HepG2 (cell line): ENCODE measurements at regions not wholly inside any gene's neighbourhood (a gene's known extent, or its start where the extent isn't known, plus 50 kb on each side); places are given as distances from the start of the nearest gene placed in this dataset.

Source experiments
- ATAC-seq: fragments of 200-7000 bp; cut with Tn5 transposase; 3 replicates; pipeline ENCODE4 v1.9.1; 2020; ENCODE audit warnings: mild to moderate bottlenecking, moderate library complexity
- BruUV-seq: library from RNA; stranded (reverse); fragments of 400-500 nt; replicated peaks from 2 replicates; lab custom pipeline; 2021; lab: Mats Ljungman, UMichigan
- CTCF ChIA-PET: fragments of 300-600 bp; formaldehyde crosslinking; extraction: SDS; loops from one replicate; lab custom pipeline; 2021; ENCODE audit warnings: low total read pairs, inconsistent platforms, low intra/inter-chr PET ratio; lab: Yijun Ruan, JAX
- POLR2A ChIA-PET: fragments of 350-600 bp; sonication (Branson Sonifier 250); formaldehyde crosslinking; loops from one replicate; lab custom pipeline; 2020; ENCODE audit warnings: antibody characterized with exemption, inconsistent platforms; lab: Yijun Ruan, JAX
- DNase-seq: peaks from one replicate; pipeline ENCODE4 v3.0.0-alpha.2; 2015; ENCODE audit warnings: low spot score
- FAIRE-seq: peaks from 3 replicates; lab custom pipeline; 2011; peaks lifted over from hg19 to GRCh38; lab: Jason Lieb, UNC
- H2AFZ ChIP-seq: one replicate; pipeline ENCODE4 v1.6.1; 2011; ENCODE audit warnings: low read length, inconsistent platforms
- H3K27ac ChIP-seq: fragments of 300-600 bp; 3 replicates; pipeline ENCODE4 v1.8.0; 2011; ENCODE audit warnings: mixed run types, mild to moderate bottlenecking, mixed read lengths, low read length, inconsistent platforms; ENCODE audit not compliant: insufficient read depth; ENCODE audit errors: extremely low read length
- H3K27me3 ChIP-seq, 2 experiments: fragments of 200-600 bp in 1 of 2; 2 replicates in 1 of 2; 3 replicates in 1 of 2; pipeline versions ENCODE4 v1.6.0 to v1.8.0; 2011; ENCODE audit warnings: low read length in 2 of 2, mild to moderate bottlenecking in 2 of 2, moderate library complexity in 2 of 2, inconsistent platforms in 1 of 2; ENCODE audit not compliant: insufficient read depth in 2 of 2, control insufficient read depth in 1 of 2
- H3K36me3 ChIP-seq, 2 experiments: fragments of 200-600 bp in 1 of 2; replicated peaks in 1 of 2; 2 replicates in 1 of 2; 3 replicates in 1 of 2; pipeline versions ENCODE4 v1.5.1 to v1.8.0; 2011; ENCODE audit warnings: low read length in 2 of 2, inconsistent platforms in 1 of 2; ENCODE audit not compliant: insufficient read depth in 2 of 2, control insufficient read depth in 1 of 2
- H3K4me1 ChIP-seq: 2 replicates; pipeline ENCODE4 v1.5.1; 2012; ENCODE audit warnings: low read length, inconsistent platforms; ENCODE audit not compliant: insufficient read depth
- H3K4me2 ChIP-seq: 2 replicates; pipeline ENCODE4 v1.6.0; 2011; ENCODE audit warnings: low read depth, low read length, inconsistent platforms
- H3K4me3 ChIP-seq, 3 experiments: fragments of 200-600 bp in 1 of 3; sonication (generic), shearing (Covaris generic) in 1 of 3; replicated peaks in 1 of 3; 2 replicates each; pipeline ENCODE4 v1.5.1; 2011 to 2016; ENCODE audit warnings: low read length in 3 of 3, inconsistent platforms in 2 of 3, low read depth in 2 of 3, mild to moderate bottlenecking in 2 of 3, control low read depth in 1 of 3, mixed read lengths in 1 of 3; ENCODE audit not compliant: insufficient read depth in 1 of 3
- H3K79me2 ChIP-seq: one replicate; pipeline ENCODE4 v1.6.1; 2011; ENCODE audit warnings: low read length, inconsistent platforms; ENCODE audit not compliant: insufficient read depth
- H3K9ac ChIP-seq: 2 replicates; pipeline ENCODE4 v1.6.0; 2011; ENCODE audit warnings: mild to moderate bottlenecking, low read depth, low read length, inconsistent platforms; ENCODE audit not compliant: insufficient read depth
- H3K9me3 ChIP-seq: 2 replicates; pipeline ENCODE4 v1.5.1; 2012; ENCODE audit warnings: mild to moderate bottlenecking, low read length
- H4K20me1 ChIP-seq: 2 replicates; pipeline ENCODE4 v1.6.0; 2011; ENCODE audit warnings: inconsistent platforms, mild to moderate bottlenecking, low read length, moderate library complexity; ENCODE audit not compliant: insufficient read depth
- HNF4A ChIP-seq: sonication (generic); formaldehyde crosslinking; IDR thresholded peaks from 2 replicates; pipeline ENCODE4 v1.4.0; 2020; ENCODE audit warnings: missing genetic modification reagents
- MXD1 ChIP-seq: sonication (generic); formaldehyde crosslinking; IDR thresholded peaks from 2 replicates; pipeline ENCODE4 v1.4.0; 2020; ENCODE audit warnings: mild to moderate bottlenecking, missing genetic modification reagents
- ZNF777 ChIP-seq: sonication (generic); formaldehyde crosslinking; IDR thresholded peaks from 2 replicates; pipeline ENCODE4 v1.4.0; 2020; ENCODE audit warnings: missing genetic modification reagents
- WGBS: methylation state at CpG from one replicate; pipeline ENCODE4 v1.1.6; 2017; ENCODE audit warnings: low lambda C conversion rate; 5-methylcytosine and 5-hydroxymethylcytosine counted together
- in situ Hi-C: cut with HindIII; loops from 2 replicates; pipeline ENCODE4 v1.10.0; 2017; ENCODE audit warnings: low pct_unique_long_range_greater_than_20kb; ENCODE audit not compliant: extremely low pct_ligation_motif_present
- intact Hi-C: fragments of 100-400 bp; cut with micrococcal nuclease; formaldehyde crosslinking; loops from one replicate; pipeline ENCODE4 v1.10.0; 2022; ENCODE audit not compliant: unreplicated experiment

- H2AFZ ChIP-seq = no peak overlapping the region
- H3K9ac ChIP-seq = no peak overlapping the region
- CTCF ChIA-PET = no interaction called here
- no peaks in the 10 kb centered on the region for H3K36me3 ChIP-seq
- H3K9me3 ChIP-seq = no peaks in the 10 kb centered on the region
- no peak overlapping the region for H3K4me3 ChIP-seq
- H3K27me3 ChIP-seq = peaks cover 4 to 23% of the 10 kb centered on the region in 2 experiments; a peak in 4 of 5 replicates
- no peak overlapping the region for H3K4me2 ChIP-seq
- no peak for TF ChIP-seq ZNF777 (CRISPR knock-in tag)
- POLR2A ChIA-PET = no interaction called here
- WGBS = 48% methylated on average over 12 of the region's 12 CpGs
- H4K20me1 ChIP-seq = no peaks in the 10 kb centered on the region
- no peaks in the 10 kb centered on the region for H3K79me2 ChIP-seq
- BruUV-seq = no TSS peak
- no peak overlapping the region for H3K27ac ChIP-seq
- FAIRE-seq = no peak
- no peak for ATAC-seq
- no peak for DNase-seq
- H3K4me1 ChIP-seq = peaks cover 20% of the 10 kb centered on the region
- in situ Hi-C loops = no loop called here
- intact Hi-C loops = no loop called here
These were observed 218.5 kb downstream of the LY86 start for GRCh38 chr6:6806844-6807518.

- H3K9me3 ChIP-seq = no peaks in the 10 kb centered on the region
- FAIRE-seq (no peak), ATAC-seq (no peak), DNase-seq (no peak)
- H3K36me3 ChIP-seq = no peaks in the 10 kb centered on the region
- 0 out of 2 replicates have a peak, but pooled peaks have one; percentile 18 for TF ChIP-seq HNF4A (CRISPR knock-in tag)
- TF ChIP-seq MXD1 (CRISPR knock-in tag) = no peak
- H2AFZ ChIP-seq = no peak overlapping the region
- 44% methylated on average over 5 of the region's 5 CpGs for WGBS
- POLR2A ChIA-PET = no interaction called here
- H3K79me2 ChIP-seq = no peaks in the 10 kb centered on the region
- intact Hi-C loops = no loop called here
- H3K27me3 ChIP-seq = peaks cover 4 to 26% of the 10 kb centered on the region in 2 experiments; a peak in 4 of 5 replicates
- CTCF ChIA-PET = no interaction called here
- H3K27ac ChIP-seq = no peak overlapping the region
- peaks cover 25% of the 10 kb centered on the region for H3K4me1 ChIP-seq
- H3K4me3 ChIP-seq = no peak overlapping the region
- in situ Hi-C loops = no loop called here
- no peak overlapping the region for H3K4me2 ChIP-seq
- no TSS peak for BruUV-seq
- no peaks in the 10 kb centered on the region for H4K20me1 ChIP-seq
- no peak overlapping the region for H3K9ac ChIP-seq
These were observed 219.8 kb downstream of the LY86 start for GRCh38 chr6:6808343-6808742.
